GM21390 (cell line): ENCODE measurements at regions not wholly inside any gene's neighbourhood (a gene's known extent, or its start where the extent isn't known, plus 50 kb on each side); places are given as distances from the start of the nearest gene placed in this dataset.

Experiments used
- ATAC-seq: cut with Tn5 transposase; IDR thresholded peaks from one replicate; pipeline ENCODE4 v1.9.1; 2021; ENCODE audit not compliant: unreplicated experiment

DNA sequence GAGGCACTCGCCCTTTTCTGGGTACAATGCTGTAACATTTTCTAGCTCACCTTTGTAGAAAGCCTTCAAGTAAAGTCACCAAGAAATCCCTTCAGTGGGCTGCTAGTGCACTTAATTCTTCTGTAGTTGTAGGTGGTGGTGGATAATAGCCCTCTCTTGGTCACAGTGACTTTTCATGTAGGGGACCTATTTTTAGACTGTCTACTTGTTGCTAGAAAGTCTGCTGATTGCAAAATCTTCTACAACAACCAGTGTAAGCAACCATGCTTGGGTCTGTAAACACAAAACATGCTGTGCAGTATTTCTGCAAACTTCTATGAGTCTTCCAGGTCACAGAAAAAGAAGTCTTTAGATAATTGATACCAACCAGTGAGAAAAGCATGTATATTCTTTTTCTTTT is 55.6 kb downstream of the PBDC1 start:
- ATAC-seq = no peak

DNA sequence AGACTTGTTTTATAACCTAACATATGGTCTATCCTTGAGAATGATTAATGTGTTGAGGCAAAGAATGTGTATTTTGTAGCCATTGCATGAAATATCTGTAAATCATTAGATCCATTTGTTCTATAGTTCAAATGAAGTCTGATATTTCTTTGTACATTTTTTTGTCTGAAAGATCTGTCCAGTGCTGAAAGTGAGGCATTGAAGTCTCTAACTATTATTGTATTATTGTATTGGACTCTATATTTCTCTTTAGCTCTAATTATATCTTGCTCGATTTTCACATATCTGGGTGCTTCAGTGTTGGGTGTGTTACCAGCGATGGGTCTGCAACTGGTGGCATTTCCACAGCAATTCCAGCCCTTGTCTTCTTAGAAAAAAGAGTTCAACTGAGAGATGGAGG is 76.0 kb downstream of the PBDC1 start:
- ATAC-seq = no peak

GRCh38 chrX:76253432-76253831 is 80.6 kb downstream of the PBDC1 start:
- ATAC-seq = peak; percentile 95

- ATAC-seq = no peak
These were observed 106.1 kb downstream of the PBDC1 start for GRCh38 chrX:76279007-76279406.
